ENCODE measurements at regions not wholly inside any gene's neighbourhood (a gene's known extent, or its start where the extent isn't known, plus 50 kb on each side); places are given as distances from the start of the nearest gene placed in this dataset.

GRCh38 chr1:29655145-29655544 is 418.8 kb downstream of the PTPRU start:
- no peak for DNase-seq (ENCODE audit: low spot score)

DNA sequence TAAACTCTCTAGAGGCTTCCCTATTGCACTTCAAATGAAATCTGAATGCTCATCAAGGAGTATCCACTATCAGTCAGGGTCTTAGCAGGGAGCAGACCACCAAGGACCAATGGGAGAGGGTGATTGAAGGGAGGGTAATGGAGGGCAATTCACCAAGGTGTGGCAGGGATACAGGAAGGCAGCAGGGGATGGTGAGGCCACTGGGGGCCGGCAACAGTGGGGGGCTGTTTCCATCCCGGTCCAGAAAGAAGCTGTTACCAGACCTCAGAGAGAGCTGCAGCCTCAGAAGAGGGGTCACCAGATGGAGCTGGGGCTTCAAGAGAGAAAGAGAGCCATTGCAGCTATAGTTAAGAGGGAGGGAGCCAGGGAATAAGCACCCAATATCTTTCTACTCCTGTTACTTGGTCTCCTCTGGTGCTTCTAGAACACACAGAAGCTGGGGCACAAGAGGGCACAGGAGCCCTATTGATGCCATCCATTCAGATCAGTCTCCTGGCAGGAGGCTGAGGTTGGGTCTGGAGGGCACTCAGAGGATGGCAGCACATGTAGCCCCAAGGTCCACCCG is 417.6 kb downstream of the PTPRU start:
- DNase-seq (ENCODE audit: low spot score) = no peak

- DNase-seq (ENCODE audit: low spot score) = no peak
These were observed 416.9 kb downstream of the PTPRU start for GRCh38 chr1:29653034-29653810.

DNA sequence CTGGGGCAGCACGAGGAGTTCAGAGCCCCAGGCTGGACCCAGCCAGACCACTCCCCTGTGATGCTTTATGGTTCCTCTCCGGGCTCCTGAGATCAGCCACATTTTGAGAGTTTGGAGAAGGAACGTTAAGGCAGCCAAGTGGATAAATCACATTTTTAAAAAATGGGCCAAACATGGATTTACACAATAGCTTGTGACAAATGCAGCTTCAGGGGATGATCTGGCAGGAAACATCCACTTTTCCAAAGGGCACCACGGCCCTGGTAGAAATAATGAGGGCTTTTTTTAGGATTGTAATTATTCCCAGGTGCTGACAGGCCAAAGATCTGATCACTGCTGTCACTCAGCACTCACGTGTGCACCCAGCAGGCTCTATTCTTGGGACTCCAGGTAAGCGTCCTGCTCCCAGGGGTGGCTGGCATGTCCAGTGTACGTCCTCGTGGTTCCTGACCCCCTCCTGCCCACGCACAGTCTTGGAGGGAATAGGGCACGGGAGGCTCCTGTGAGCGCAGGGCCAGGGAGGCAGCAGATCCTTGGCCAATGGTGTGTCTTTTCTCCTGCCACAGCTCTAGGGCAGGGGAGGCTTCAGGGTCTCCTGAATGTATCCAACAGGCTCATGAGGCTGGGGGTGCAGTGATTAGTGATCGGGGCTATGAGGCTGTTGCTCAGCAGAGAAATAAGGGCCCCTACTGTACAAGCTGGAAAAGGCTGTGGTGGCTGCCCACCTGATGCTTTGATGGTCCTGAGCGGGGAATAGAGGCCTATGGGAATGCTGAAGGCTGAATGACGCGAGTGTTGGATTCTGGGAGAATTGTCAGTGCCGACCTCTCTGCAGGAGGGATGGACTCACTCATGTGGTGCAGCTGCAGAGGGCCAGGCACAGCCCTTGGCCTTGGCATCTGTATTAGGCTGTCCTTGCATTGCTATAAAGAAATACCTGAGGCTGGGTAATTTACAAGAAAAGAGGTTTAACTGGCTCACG is 415.7 kb downstream of the PTPRU start:
- DNase-seq (ENCODE audit: low spot score) = no peak

DNA sequence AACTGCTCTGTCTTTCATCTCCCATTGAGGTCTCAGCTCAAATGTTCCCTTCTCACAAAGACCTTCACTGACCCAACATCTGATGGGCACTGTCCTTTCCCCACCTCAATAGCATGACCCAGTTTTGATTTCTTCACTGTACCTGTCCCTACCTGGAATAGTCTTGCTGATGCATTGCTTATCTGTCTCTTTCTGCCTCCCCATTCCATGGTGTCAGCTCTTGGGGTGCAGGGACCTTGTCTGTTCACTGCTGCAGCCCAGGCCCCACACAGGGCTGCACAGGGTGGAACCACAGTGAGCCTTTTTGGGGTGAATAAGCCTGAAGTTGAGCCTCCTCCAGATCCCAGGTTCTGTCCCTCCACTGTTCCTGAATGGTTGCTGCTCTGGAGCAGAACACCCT is 414.9 kb downstream of the PTPRU start:
- no peak for DNase-seq (ENCODE audit: low spot score)

- DNase-seq (ENCODE audit: low spot score) = no peak
These were observed 414.2 kb downstream of the PTPRU start for GRCh38 chr1:29650476-29650875.

- no peak for DNase-seq (ENCODE audit: low spot score)
These were observed 413.7 kb downstream of the PTPRU start for GRCh38 chr1:29650041-29650400.

GRCh38 chr1:29649189-29650040 is 413.1 kb downstream of the PTPRU start:
- no peak for DNase-seq (ENCODE audit: low spot score)

DNA sequence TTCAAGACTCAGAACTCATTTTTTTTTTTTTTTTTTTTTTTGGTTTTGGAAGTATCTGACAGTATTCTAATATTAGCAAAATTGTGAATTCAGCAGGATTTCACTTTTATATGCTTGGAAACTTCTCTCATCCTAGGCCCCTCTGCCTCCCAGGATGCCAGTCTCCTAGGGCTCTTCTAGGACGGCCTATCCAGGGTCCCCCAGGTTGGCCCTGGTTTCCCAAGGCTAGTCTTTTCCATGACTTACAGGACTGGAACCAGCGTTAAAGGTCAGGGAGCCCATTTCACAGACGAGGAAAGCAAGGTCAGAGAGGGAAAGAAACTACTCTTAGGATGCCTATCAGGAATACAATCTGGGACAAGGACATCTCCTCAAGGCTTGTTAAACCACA is 412.5 kb downstream of the PTPRU start:
- DNase-seq (ENCODE audit: low spot score) = no peak

DNA sequence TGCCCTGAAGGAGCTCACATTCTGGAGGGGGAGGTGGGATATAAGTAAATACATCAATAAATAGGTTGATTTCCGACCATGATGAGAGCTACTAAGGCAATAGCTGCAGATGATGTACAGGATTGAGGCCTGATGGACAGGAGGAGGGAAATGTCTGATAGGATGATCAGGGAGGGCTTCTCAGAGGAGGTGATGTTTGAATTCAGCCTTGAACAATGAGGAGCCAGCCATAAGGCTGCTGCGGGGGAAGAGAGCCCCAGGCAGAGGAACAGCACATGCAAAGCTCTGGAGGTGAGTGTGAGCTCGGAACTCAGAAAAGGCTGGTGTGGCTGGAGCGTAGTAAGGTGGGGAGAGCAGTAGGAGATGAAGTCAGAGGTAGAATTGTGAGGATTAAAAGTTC is 411.7 kb downstream of the PTPRU start:
- DNase-seq (ENCODE audit: low spot score) = no peak

GRCh38 chr1:29647581-29647980 is 411.3 kb downstream of the PTPRU start:
- no peak for DNase-seq (ENCODE audit: low spot score)

DNA sequence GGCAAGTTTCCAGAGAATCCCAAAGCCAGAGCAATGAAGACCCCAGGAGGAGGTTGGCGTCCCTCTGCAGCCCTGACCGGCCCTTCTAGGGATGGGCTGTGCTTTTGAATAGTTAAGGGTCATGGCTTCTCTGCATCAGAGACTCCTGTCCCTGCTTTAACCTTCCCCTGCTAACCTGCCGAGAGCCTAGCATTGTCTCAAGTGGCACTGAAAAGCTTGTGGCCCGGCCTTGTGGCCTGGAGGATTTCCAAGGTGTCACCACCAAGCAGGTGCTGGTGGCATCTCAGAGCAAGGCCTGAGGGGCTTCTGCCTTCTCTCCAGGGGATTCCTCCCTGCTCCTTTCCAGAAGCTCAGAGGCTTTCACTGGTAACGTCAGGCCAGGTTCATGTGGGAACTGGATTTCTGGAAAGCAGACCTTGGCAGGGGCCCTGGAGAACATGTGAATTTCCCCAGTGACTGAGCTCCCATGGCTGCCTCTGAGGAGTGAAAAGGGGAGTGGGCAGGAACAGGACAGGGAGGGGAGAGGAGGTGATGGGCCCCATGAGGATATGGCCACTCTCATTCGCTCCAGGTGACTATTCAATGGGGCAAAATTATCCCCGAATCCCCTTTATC is 409.9 kb downstream of the PTPRU start:
- no peak for DNase-seq (ENCODE audit: low spot score)

DNA sequence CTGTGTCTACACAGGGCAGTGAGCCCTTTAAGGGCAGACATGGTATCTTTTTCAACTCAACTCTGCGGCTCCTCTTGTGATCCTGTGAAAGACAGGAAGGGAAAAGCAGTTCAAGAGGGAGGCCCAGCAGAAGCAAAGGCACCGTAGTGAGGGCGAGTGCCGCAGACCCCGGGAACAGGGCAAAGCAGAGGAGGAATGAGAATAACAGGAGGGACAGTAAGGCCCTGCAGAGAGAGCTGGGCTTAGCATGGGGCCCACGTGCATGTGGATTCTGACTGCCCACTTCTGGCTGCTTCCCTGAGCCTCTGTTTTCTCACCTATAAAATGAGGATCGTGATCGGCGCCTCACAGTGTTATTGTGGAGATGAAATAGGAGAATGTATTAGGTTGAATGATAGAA is 409.3 kb downstream of the PTPRU start:
- no peak for DNase-seq (ENCODE audit: low spot score)

DNA sequence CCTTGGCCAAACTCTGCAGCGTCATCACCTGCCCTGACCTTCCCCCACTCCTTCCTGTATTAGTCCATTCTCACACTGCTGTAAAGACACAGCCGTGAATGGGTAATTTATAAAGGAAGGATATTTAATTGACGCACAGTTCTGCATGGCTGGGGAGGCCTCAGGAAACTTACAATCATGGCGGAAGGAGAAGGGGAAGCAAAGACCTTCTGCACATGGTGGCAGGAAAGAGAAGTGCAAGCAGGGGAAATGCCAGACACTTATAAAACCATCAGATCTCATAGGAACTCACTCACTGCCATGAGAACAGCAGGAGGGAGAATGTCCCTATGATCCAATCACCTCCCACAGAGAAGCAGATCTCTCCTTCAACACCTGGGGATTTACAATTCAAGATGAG is 408.5 kb downstream of the PTPRU start:
- no peak for DNase-seq (ENCODE audit: low spot score)

- DNase-seq (ENCODE audit: low spot score) = no peak
These were observed 407.6 kb downstream of the PTPRU start for GRCh38 chr1:29643838-29644440.

DNA sequence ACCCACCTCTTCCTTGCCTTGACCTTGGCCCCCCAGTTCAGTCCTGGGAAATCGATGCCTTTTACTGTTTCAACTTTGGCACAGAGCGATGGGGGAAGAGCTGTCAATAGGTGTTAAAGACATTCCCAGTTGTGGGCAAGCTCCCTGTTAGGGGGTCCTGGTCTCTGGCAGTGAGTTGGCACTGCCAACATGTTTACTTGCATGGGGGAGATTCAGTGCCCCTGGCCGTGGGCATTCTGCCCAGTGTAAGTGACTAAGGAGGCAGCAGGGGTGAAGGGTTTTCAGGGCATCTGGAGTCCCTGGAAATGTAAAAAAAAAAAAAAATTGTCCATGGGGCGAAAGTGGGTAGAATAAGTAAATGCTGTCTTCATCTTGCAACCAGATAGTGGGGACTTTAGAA is 407.0 kb downstream of the PTPRU start:
- no peak for DNase-seq (ENCODE audit: low spot score)

GRCh38 chr1:29642519-29642918 is 406.2 kb downstream of the PTPRU start:
- DNase-seq (ENCODE audit: low spot score) = no peak

DNA sequence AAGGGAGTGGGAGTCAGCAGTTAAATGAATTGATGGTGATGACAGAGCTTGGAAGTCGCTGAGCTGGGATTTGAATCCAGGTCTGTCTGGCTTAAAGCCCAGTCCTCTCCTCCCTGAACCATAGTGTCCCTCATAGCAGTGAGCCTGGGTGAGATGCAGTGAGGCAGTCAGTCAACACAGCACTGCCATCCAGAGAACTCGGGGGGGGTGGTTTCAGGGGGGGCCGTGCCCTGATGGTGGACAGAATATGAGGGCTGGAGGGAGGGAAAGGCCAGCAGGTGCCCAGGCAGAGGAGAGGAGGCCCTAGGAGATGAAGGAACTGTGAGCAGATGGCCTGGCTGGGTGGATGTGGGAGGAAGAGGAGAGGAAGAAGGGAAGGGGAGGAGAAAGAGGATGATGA is 405.6 kb downstream of the PTPRU start:
- DNase-seq (ENCODE audit: low spot score) = no peak

GRCh38 chr1:29640428-29640785 is 404.1 kb downstream of the PTPRU start:
- no peak for DNase-seq (ENCODE audit: low spot score)

GRCh38 chr1:29639741-29640427 is 403.6 kb downstream of the PTPRU start:
- DNase-seq (ENCODE audit: low spot score) = no peak

All from umbilical cord (tissue), 1 donor.